ENCODE measurements at regions not wholly inside any gene's neighbourhood (a gene's known extent, or its start where the extent isn't known, plus 50 kb on each side); places are given as distances from the start of the nearest gene placed in this dataset.

GRCh38 chrX:139081965-139082364 is 370.4 kb upstream of the FGF13 start:
- no peak overlapping the region for H3K4me3 ChIP-seq
- no peaks in the 10 kb centered on the region for H3K36me3 Mint-ChIP-seq (ENCODE audit: low read depth)

More at GRCh38 chrX:139081965-139082364, 370.4 kb upstream of the FGF13 start:
- Histone ChIP-seq H3K9me2 (ENCODE audit: insufficient read depth) (no peaks in the 10 kb centered on the region), H3K27me3 (ENCODE audit: insufficient read depth) (no peaks in the 10 kb centered on the region), H3K4me2 (no peak overlapping the region), H2AFZ (no peak overlapping the region), H3K27ac (ENCODE audit: low read depth) (no peak overlapping the region), H3K36me3 (ENCODE audit: insufficient read depth) (no peaks in the 10 kb centered on the region), H3K4me1 (ENCODE audit: insufficient read depth) (no peaks in the 10 kb centered on the region), H3F3A (replicated peaks; ENCODE audit: low read depth) (no peaks in the 10 kb centered on the region), H4K20me1 (replicated peaks; ENCODE audit: insufficient read depth) (no peaks in the 10 kb centered on the region), H3K79me2 (replicated peaks; ENCODE audit: insufficient read depth) (no peaks in the 10 kb centered on the region)
- no peak for DNase-seq (ENCODE audit: low spot score)
- TF ChIP-seq ZNF331 (CRISPR knock-in tag; IDR thresholded peaks at IDR 0.05; ENCODE audit: low read depth) = no peak
- TF ChIP-seq ZNF114 (CRISPR knock-in tag; IDR thresholded peaks at IDR 0.05) = no peak
- TF ChIP-seq NANOG (IDR thresholded peaks at IDR 0.05; ENCODE audit: borderline replicate concordance) = no peak
- TF ChIP-seq JUNB (IDR thresholded peaks at IDR 0.05; ENCODE audit: unreplicated experiment) = no peak
- no peak for TF ChIP-seq CTCF (conservative IDR thresholded peaks at IDR 0.05; ENCODE audit: low read depth in 2 of 2)
- TF ChIP-seq EZH2 (IDR thresholded peaks at IDR 0.05; ENCODE audit: low read depth, unreplicated experiment) = no peak
- TF ChIP-seq, protein P1, sequence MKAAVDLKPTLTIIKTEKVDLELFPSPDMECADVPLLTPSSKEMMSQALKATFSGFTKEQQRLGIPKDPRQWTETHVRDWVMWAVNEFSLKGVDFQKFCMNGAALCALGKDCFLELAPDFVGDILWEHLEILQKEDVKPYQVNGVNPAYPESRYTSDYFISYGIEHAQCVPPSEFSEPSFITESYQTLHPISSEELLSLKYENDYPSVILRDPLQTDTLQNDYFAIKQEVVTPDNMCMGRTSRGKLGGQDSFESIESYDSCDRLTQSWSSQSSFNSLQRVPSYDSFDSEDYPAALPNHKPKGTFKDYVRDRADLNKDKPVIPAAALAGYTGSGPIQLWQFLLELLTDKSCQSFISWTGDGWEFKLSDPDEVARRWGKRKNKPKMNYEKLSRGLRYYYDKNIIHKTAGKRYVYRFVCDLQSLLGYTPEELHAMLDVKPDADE (IDR thresholded peaks at IDR 0.05) = no peak
- TF ChIP-seq POLR2AphosphoS5 (IDR thresholded peaks at IDR 0.05; ENCODE audit: low read depth) = no peak
- TF ChIP-seq, protein P2, sequence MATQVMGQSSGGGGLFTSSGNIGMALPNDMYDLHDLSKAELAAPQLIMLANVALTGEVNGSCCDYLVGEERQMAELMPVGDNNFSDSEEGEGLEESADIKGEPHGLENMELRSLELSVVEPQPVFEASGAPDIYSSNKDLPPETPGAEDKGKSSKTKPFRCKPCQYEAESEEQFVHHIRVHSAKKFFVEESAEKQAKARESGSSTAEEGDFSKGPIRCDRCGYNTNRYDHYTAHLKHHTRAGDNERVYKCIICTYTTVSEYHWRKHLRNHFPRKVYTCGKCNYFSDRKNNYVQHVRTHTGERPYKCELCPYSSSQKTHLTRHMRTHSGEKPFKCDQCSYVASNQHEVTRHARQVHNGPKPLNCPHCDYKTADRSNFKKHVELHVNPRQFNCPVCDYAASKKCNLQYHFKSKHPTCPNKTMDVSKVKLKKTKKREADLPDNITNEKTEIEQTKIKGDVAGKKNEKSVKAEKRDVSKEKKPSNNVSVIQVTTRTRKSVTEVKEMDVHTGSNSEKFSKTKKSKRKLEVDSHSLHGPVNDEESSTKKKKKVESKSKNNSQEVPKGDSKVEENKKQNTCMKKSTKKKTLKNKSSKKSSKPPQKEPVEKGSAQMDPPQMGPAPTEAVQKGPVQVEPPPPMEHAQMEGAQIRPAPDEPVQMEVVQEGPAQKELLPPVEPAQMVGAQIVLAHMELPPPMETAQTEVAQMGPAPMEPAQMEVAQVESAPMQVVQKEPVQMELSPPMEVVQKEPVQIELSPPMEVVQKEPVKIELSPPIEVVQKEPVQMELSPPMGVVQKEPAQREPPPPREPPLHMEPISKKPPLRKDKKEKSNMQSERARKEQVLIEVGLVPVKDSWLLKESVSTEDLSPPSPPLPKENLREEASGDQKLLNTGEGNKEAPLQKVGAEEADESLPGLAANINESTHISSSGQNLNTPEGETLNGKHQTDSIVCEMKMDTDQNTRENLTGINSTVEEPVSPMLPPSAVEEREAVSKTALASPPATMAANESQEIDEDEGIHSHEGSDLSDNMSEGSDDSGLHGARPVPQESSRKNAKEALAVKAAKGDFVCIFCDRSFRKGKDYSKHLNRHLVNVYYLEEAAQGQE (IDR thresholded peaks at IDR 0.05; ENCODE audit: unreplicated experiment) = no peak
- no peak for TF ChIP-seq STAT1 (IDR thresholded peaks at IDR 0.05; ENCODE audit: unreplicated experiment)
- no peak for ATAC-seq
- Mint-ChIP-seq H3K9me3 (no peaks in the 10 kb centered on the region), H3K27me3 (ENCODE audit: insufficient read depth, low read depth, poor library complexity) (no peaks in the 10 kb centered on the region), H3K27ac (no peak overlapping the region), H3K4me1 (peaks cover 9% of the 10 kb centered on the region; the same call in 2 of the 3 replicates), H3K4me3 (no peak overlapping the region)
